ENCODE measurements at regions not wholly inside any gene's neighbourhood (a gene's known extent, or its start where the extent isn't known, plus 50 kb on each side); places are given as distances from the start of the nearest gene placed in this dataset.

GRCh38 chr14:25122843-25123242 is 72.9 kb upstream of the STXBP6 start:
- TF ChIP-seq, protein P1, sequence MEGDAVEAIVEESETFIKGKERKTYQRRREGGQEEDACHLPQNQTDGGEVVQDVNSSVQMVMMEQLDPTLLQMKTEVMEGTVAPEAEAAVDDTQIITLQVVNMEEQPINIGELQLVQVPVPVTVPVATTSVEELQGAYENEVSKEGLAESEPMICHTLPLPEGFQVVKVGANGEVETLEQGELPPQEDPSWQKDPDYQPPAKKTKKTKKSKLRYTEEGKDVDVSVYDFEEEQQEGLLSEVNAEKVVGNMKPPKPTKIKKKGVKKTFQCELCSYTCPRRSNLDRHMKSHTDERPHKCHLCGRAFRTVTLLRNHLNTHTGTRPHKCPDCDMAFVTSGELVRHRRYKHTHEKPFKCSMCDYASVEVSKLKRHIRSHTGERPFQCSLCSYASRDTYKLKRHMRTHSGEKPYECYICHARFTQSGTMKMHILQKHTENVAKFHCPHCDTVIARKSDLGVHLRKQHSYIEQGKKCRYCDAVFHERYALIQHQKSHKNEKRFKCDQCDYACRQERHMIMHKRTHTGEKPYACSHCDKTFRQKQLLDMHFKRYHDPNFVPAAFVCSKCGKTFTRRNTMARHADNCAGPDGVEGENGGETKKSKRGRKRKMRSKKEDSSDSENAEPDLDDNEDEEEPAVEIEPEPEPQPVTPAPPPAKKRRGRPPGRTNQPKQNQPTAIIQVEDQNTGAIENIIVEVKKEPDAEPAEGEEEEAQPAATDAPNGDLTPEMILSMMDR (IDR thresholded peaks at IDR 0.05): no peak
- TF ChIP-seq POLR2A (IDR thresholded peaks at IDR 0.05; ENCODE audit: low read depth) (no peak), POLR2AphosphoS5 (IDR thresholded peaks at IDR 0.05) (no peak), EP300 (IDR thresholded peaks at IDR 0.05) (no peak)

All from esophagus muscularis mucosa (tissue), 4 donors.